GM21619 (cell line): ENCODE measurements at regions not wholly inside any gene's neighbourhood (a gene's known extent, or its start where the extent isn't known, plus 50 kb on each side); places are given as distances from the start of the nearest gene placed in this dataset.
"Not testable (repeated sequence)": the region's sequence is repeated elsewhere in the genome, so short reads cannot be mapped to it uniquely, and the experiment has no call there.

Experiments
- ATAC-seq: cut with Tn5 transposase; IDR thresholded peaks from one replicate; pipeline ENCODE4 v1.9.1; 2021; ENCODE audit not compliant: unreplicated experiment

GRCh38 chr12:90619943-90620342, 335.0 kb downstream of the CCER1 start:
- ATAC-seq: no peak

GRCh38 chr12:90618586-90618985, 336.4 kb downstream of the CCER1 start:
- no peak for ATAC-seq

GRCh38 chr12:90611891-90612290, 343.1 kb downstream of the CCER1 start:
- no peak for ATAC-seq

- no peak for ATAC-seq
Observed at GRCh38 chr12:90611048-90611447, 343.9 kb downstream of the CCER1 start.

- ATAC-seq: no peak
Observed at GRCh38 chr12:90593596-90594295, 361.2 kb downstream of the CCER1 start.

- no peak for ATAC-seq
Observed at GRCh38 chr12:90589956-90590355, 365.0 kb downstream of the CCER1 start.

GRCh38 chr12:90585640-90586304, 369.2 kb downstream of the CCER1 start:
- ATAC-seq: no peak

GRCh38 chr12:90576707-90577106, 378.3 kb downstream of the CCER1 start:
- ATAC-seq: no peak

GRCh38 chr12:90575995-90576394, 379.0 kb downstream of the CCER1 start:
- no peak for ATAC-seq

GRCh38 chr12:90574676-90575075, 380.3 kb downstream of the CCER1 start:
- no peak for ATAC-seq

- no peak for ATAC-seq
Observed at GRCh38 chr12:90572778-90573177, 382.2 kb downstream of the CCER1 start.

GRCh38 chr12:90569685-90570084, 385.3 kb downstream of the CCER1 start:
- no peak for ATAC-seq

- ATAC-seq: no peak
Observed at GRCh38 chr12:90562671-90563070, 392.3 kb downstream of the CCER1 start.

GRCh38 chr12:90548595-90548994, 406.4 kb downstream of the CCER1 start:
- no peak for ATAC-seq

GRCh38 chr12:90546511-90546910, 408.5 kb downstream of the CCER1 start:
- no peak for ATAC-seq

- ATAC-seq: no peak
Observed at GRCh38 chr12:90543841-90544240, 411.1 kb downstream of the CCER1 start.

GRCh38 chr12:90543374-90543773, 411.6 kb downstream of the CCER1 start:
- ATAC-seq: no peak

GRCh38 chr12:90542852-90543251, 412.1 kb downstream of the CCER1 start:
- ATAC-seq: not testable (repeated sequence)

- not testable (repeated sequence) for ATAC-seq
Observed at GRCh38 chr12:90533828-90534227, 421.1 kb downstream of the CCER1 start.

- no peak for ATAC-seq
Observed at GRCh38 chr12:90520002-90520734, 434.8 kb downstream of the CCER1 start.

GRCh38 chr12:90519285-90519684, 435.7 kb downstream of the CCER1 start:
- ATAC-seq: no peak
